Calu3 (cell line): ENCODE measurements at regions not wholly inside any gene's neighbourhood (a gene's known extent, or its start where the extent isn't known, plus 50 kb on each side); places are given as distances from the start of the nearest gene placed in this dataset.

Experiments
- BruUV-seq: library from RNA; stranded (reverse); fragments of 400-500 nt; replicated peaks from 2 replicates; lab custom pipeline; 2021; lab: Mats Ljungman, UMichigan
- CTCF ChIA-PET: fragments of 300-600 bp; sonication (Branson Sonifier 250); formaldehyde crosslinking; loops from one replicate; lab custom pipeline; 2022; ENCODE audit warnings: antibody characterized with exemption; lab: Charles Lee
- DNase-seq: peaks from one replicate; pipeline ENCODE4 v3.0.0; 2022
- H3K27ac Mint-ChIP-seq: one replicate; pipeline ENCODE4 v1.8.0; 2022; ENCODE audit warnings: mixed read lengths; ENCODE audit not compliant: unreplicated experiment
- H3K27me3 Mint-ChIP-seq: one replicate; pipeline ENCODE4 v1.8.0; 2022; ENCODE audit warnings: mixed read lengths; ENCODE audit not compliant: unreplicated experiment
- H3K36me3 Mint-ChIP-seq: one replicate; pipeline ENCODE4 v1.8.0; 2022; ENCODE audit warnings: mild to moderate bottlenecking, moderate library complexity, mixed read lengths; ENCODE audit not compliant: insufficient read depth, unreplicated experiment
- H3K4me1 Mint-ChIP-seq: one replicate; pipeline ENCODE4 v1.8.0; 2022; ENCODE audit warnings: mild to moderate bottlenecking, low read depth, mixed read lengths; ENCODE audit not compliant: unreplicated experiment
- H3K4me3 Mint-ChIP-seq: one replicate; pipeline ENCODE4 v1.8.0; 2022; ENCODE audit warnings: mild to moderate bottlenecking, low read depth, moderate library complexity, mixed read lengths; ENCODE audit not compliant: unreplicated experiment
- H3K9me3 Mint-ChIP-seq: one replicate; pipeline ENCODE4 v1.8.0; 2022; ENCODE audit warnings: low read depth, mixed read lengths; ENCODE audit not compliant: unreplicated experiment
- CTCF ChIP-seq: fragments of 200-600 bp; IDR thresholded peaks from one replicate; pipeline ENCODE4 v1.8.0; 2022; ENCODE audit warnings: antibody characterized with exemption; ENCODE audit not compliant: unreplicated experiment
- intact Hi-C: fragments of 100-400 bp; cut with micrococcal nuclease; formaldehyde crosslinking; loops from one replicate; pipeline ENCODE4 v1.10.0; 2022; ENCODE audit not compliant: unreplicated experiment

GRCh38 chr3:17945799-17946399 lies 203.5 kb upstream of the TBC1D5 start:
- Mint-ChIP-seq H3K4me1 (no peaks in the 10 kb centered on the region), H3K4me3 (no peak overlapping the region), H3K36me3 (no peaks in the 10 kb centered on the region), H3K9me3 (peaks cover 3% of the 10 kb centered on the region), H3K27me3 (no peaks in the 10 kb centered on the region), H3K27ac (no peak overlapping the region)
- no peak for DNase-seq
- CTCF ChIA-PET, result no interaction called here
- no peak for TF ChIP-seq CTCF
- no TSS peak for BruUV-seq
- intact Hi-C loops, result no loop called here

- intact Hi-C loops, result no loop called here
- no peak for TF ChIP-seq CTCF
- H3K36me3 Mint-ChIP-seq, result no peaks in the 10 kb centered on the region
- no peak overlapping the region for H3K4me3 Mint-ChIP-seq
- H3K27ac Mint-ChIP-seq, result no peak overlapping the region
- H3K4me1 Mint-ChIP-seq, result no peaks in the 10 kb centered on the region
- DNase-seq, result no peak
- CTCF ChIA-PET, result interaction anchor here (0.5 kb wide), 1 partner anchor 497 kb away, joined by 8 read pairs; no protein-coding TSS in a partner anchor
- H3K9me3 Mint-ChIP-seq, result no peaks in the 10 kb centered on the region
- H3K27me3 Mint-ChIP-seq, result no peaks in the 10 kb centered on the region
- no TSS peak for BruUV-seq
These were observed 202.8 kb upstream of the TBC1D5 start for GRCh38 chr3:17945018-17945798.

- Mint-ChIP-seq H3K36me3 (no peaks in the 10 kb centered on the region), H3K27ac (no peak overlapping the region), H3K4me3 (no peak overlapping the region), H3K27me3 (no peaks in the 10 kb centered on the region), H3K9me3 (no peaks in the 10 kb centered on the region), H3K4me1 (no peaks in the 10 kb centered on the region)
- no peak for TF ChIP-seq CTCF
- no TSS peak for BruUV-seq
- CTCF ChIA-PET, result interaction anchor here (0.6 kb wide), 1 partner anchor 327 kb away, joined by 3 read pairs; no protein-coding TSS in a partner anchor
- intact Hi-C loops, result no loop called here
- DNase-seq, result no peak
These were observed 200.4 kb upstream of the TBC1D5 start for GRCh38 chr3:17942856-17943255.

GRCh38 chr3:17941766-17942165 lies 199.3 kb upstream of the TBC1D5 start:
- intact Hi-C loops, result no loop called here
- no peak for DNase-seq
- H3K27ac Mint-ChIP-seq, result no peak overlapping the region
- no peaks in the 10 kb centered on the region for H3K27me3 Mint-ChIP-seq
- BruUV-seq, result no TSS peak
- CTCF ChIA-PET, result no interaction called here
- no peaks in the 10 kb centered on the region for H3K36me3 Mint-ChIP-seq
- H3K9me3 Mint-ChIP-seq, result no peaks in the 10 kb centered on the region
- H3K4me1 Mint-ChIP-seq, result no peaks in the 10 kb centered on the region
- H3K4me3 Mint-ChIP-seq, result no peak overlapping the region
- no peak for TF ChIP-seq CTCF
